ENCODE measurements at regions not wholly inside any gene's neighbourhood (a gene's known extent, or its start where the extent isn't known, plus 50 kb on each side); places are given as distances from the start of the nearest gene placed in this dataset.

DNA sequence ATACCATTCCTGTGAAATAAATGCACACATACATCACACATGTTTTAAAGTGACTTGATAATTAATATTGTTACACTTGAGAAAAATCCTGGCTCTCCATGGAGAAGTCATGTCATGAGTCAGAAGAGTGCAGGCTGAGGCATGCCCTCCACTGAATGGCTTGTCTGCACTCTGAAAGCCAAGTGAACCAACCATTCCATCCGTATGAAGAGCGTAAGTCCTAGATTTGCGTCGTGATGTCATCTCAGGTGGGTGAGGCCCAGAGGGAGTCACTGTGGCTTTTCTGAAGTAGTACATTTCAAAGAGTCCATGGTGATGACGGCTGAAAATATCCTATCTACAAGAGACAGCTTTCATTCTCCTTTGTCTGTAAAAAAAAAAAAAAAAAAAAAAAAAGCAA, 83.5 kb upstream of the IRX5 start:
- Histone ChIP-seq H3K4me1 (ENCODE audit: control insufficient read depth in 2 of 2, insufficient read depth in 2 of 2, low read length in 1 of 2) (no peaks in the 10 kb centered on the region), H3K27ac (ENCODE audit: low read depth in 2 of 2, low read length in 1 of 2) (peak overlapping the region in 1 of 2 donors; percentile 0), H3K27me3 (ENCODE audit: control insufficient read depth in 1 of 2, insufficient read depth in 2 of 2, low read length in 2 of 2) (no peaks in the 10 kb centered on the region), H3K36me3 (ENCODE audit: control insufficient read depth in 2 of 2, insufficient read depth in 2 of 2, low read length in 1 of 2) (no peaks in the 10 kb centered on the region), H3K4me3 (ENCODE audit: low read depth in 1 of 2, low read length in 2 of 2) (no peak overlapping the region), H3K9me3 (ENCODE audit: control insufficient read depth in 2 of 2, insufficient read depth in 1 of 2, low read depth in 1 of 2, low read length in 1 of 2) (peaks cover 0 to 3% of the 10 kb centered on the region in 2 donors)
- WGBS, 2 donors: 35 to 56% methylated on average over 5 of the region's 5 CpGs

DNA sequence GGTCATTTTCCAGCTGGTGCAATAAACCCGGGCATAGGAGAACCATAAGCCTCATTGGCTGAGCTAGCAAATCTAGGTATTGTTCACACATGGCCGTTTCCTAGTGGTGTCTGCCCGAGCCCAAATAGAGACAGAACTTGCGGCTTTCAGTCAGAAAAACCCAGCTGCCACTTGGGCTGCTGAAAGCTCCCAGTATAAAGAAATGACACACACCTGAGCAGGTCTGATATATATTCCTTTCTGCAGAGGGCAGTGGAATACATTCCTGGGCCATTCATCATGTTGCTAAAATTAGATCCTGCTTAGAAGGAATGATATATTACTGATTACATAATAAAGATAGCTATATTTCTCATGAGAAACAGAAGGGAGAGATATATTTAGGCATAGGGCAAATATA, 83.9 kb upstream of the IRX5 start:
- peaks cover 0 to 3% of the 10 kb centered on the region in 2 donors for H3K9me3 ChIP-seq (ENCODE audit: control insufficient read depth in 2 of 2, insufficient read depth in 1 of 2, low read depth in 1 of 2, low read length in 1 of 2)
- H3K4me1 ChIP-seq (ENCODE audit: control insufficient read depth in 2 of 2, insufficient read depth in 2 of 2, low read length in 1 of 2): no peaks in the 10 kb centered on the region
- H3K4me3 ChIP-seq (ENCODE audit: low read depth in 1 of 2, low read length in 2 of 2): no peak overlapping the region
- peak overlapping the region; percentile 52 to 72 for H3K27ac ChIP-seq (ENCODE audit: low read depth in 2 of 2, low read length in 1 of 2)
- no peaks in the 10 kb centered on the region for H3K27me3 ChIP-seq (ENCODE audit: control insufficient read depth in 1 of 2, insufficient read depth in 2 of 2, low read length in 2 of 2)
- 30 to 36% methylated on average over 4 of the region's 4 CpGs for WGBS, 2 donors
- H3K36me3 ChIP-seq (ENCODE audit: control insufficient read depth in 2 of 2, insufficient read depth in 2 of 2, low read length in 1 of 2): no peaks in the 10 kb centered on the region

DNA sequence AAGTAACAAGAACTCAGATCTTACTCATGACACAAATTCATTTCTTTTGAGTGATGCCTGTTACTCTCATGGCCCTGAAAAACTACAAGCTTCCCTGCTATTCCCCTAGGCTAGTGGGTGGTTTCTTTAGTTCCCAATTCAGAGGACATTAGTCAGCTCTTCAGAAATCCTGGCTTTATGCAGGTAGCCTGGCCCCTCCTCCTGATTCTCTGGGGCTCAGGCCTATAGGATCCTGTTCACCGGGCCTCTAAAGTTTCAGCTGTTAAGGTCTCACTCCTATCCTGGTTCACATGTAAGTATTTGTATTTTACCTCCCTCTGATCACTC, 87.3 kb upstream of the IRX5 start:
- H3K36me3 ChIP-seq (ENCODE audit: control insufficient read depth in 2 of 2, insufficient read depth in 2 of 2, low read length in 1 of 2): no peaks in the 10 kb centered on the region
- 67 to 81% methylated on average over 1 of the region's 1 CpG for WGBS, 2 donors
- no peak overlapping the region for H3K27ac ChIP-seq (ENCODE audit: low read depth in 2 of 2, low read length in 1 of 2)
- no peak overlapping the region for H3K4me3 ChIP-seq (ENCODE audit: low read depth in 1 of 2, low read length in 2 of 2)
- no peaks in the 10 kb centered on the region for H3K27me3 ChIP-seq (ENCODE audit: control insufficient read depth in 1 of 2, insufficient read depth in 2 of 2, low read length in 2 of 2)
- H3K9me3 ChIP-seq (ENCODE audit: control insufficient read depth in 2 of 2, insufficient read depth in 1 of 2, low read depth in 1 of 2, low read length in 1 of 2): peaks cover 0 to 5% of the 10 kb centered on the region in 2 donors
- H3K4me1 ChIP-seq (ENCODE audit: control insufficient read depth in 2 of 2, insufficient read depth in 2 of 2, low read length in 1 of 2): no peaks in the 10 kb centered on the region

GRCh38 chr16:54842743-54843423, 87.8 kb upstream of the IRX5 start:
- H3K27me3 ChIP-seq (ENCODE audit: control insufficient read depth in 1 of 2, insufficient read depth in 2 of 2, low read length in 2 of 2): no peaks in the 10 kb centered on the region
- no peak overlapping the region for H3K4me3 ChIP-seq (ENCODE audit: low read depth in 1 of 2, low read length in 2 of 2)
- H3K36me3 ChIP-seq (ENCODE audit: control insufficient read depth in 2 of 2, insufficient read depth in 2 of 2, low read length in 1 of 2): no peaks in the 10 kb centered on the region
- no peaks in the 10 kb centered on the region for H3K4me1 ChIP-seq (ENCODE audit: control insufficient read depth in 2 of 2, insufficient read depth in 2 of 2, low read length in 1 of 2)
- peaks cover 0 to 5% of the 10 kb centered on the region in 2 donors for H3K9me3 ChIP-seq (ENCODE audit: control insufficient read depth in 2 of 2, insufficient read depth in 1 of 2, low read depth in 1 of 2, low read length in 1 of 2)
- WGBS, 2 donors: 90 to 92% methylated on average over 5 of the region's 5 CpGs
- no peak overlapping the region for H3K27ac ChIP-seq (ENCODE audit: low read depth in 2 of 2, low read length in 1 of 2)

GRCh38 chr16:54829691-54830090, 101.0 kb upstream of the IRX5 start:
- WGBS, 2 donors: 97% methylated on average over 24 to 26 of the region's 26 CpGs
- no peaks in the 10 kb centered on the region for H3K27me3 ChIP-seq (ENCODE audit: control insufficient read depth in 1 of 2, insufficient read depth in 2 of 2, low read length in 2 of 2)
- no peaks in the 10 kb centered on the region for H3K4me1 ChIP-seq (ENCODE audit: control insufficient read depth in 2 of 2, insufficient read depth in 2 of 2, low read length in 1 of 2)
- no peaks in the 10 kb centered on the region for H3K9me3 ChIP-seq (ENCODE audit: control insufficient read depth in 2 of 2, insufficient read depth in 1 of 2, low read depth in 1 of 2, low read length in 1 of 2)
- H3K36me3 ChIP-seq (ENCODE audit: control insufficient read depth in 2 of 2, insufficient read depth in 2 of 2, low read length in 1 of 2): no peaks in the 10 kb centered on the region
- no peak overlapping the region for H3K4me3 ChIP-seq (ENCODE audit: low read depth in 1 of 2, low read length in 2 of 2)
- no peak overlapping the region for H3K27ac ChIP-seq (ENCODE audit: low read depth in 2 of 2, low read length in 1 of 2)

DNA sequence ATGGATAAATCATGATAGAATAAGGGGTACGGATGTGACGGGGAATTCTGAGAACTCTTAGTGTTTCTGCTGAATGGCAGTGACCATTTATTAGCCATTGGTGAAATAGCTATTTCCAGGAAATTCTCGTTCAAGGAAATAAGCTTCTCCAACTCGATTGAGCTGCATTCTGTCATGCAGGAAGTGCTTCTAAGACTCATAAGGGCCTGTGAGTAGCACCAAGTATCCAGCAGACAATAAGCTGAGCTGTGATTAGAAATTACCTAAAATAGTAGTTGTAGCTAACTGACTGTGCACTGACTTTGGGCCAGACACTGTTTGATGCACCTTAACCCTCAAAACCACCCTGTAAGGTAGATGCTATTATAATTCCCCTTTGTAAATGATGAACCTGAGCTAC, 107.8 kb upstream of the IRX5 start:
- WGBS, 2 donors: 32 to 41% methylated on average over 4 of the region's 4 CpGs
- Histone ChIP-seq H3K27ac (ENCODE audit: low read depth in 2 of 2, low read length in 1 of 2) (no peak overlapping the region), H3K27me3 (ENCODE audit: control insufficient read depth in 1 of 2, insufficient read depth in 2 of 2, low read length in 2 of 2) (no peaks in the 10 kb centered on the region), H3K36me3 (ENCODE audit: control insufficient read depth in 2 of 2, insufficient read depth in 2 of 2, low read length in 1 of 2) (no peaks in the 10 kb centered on the region), H3K4me1 (ENCODE audit: control insufficient read depth in 2 of 2, insufficient read depth in 2 of 2, low read length in 1 of 2) (no peaks in the 10 kb centered on the region), H3K9me3 (ENCODE audit: control insufficient read depth in 2 of 2, insufficient read depth in 1 of 2, low read depth in 1 of 2, low read length in 1 of 2) (no peaks in the 10 kb centered on the region), H3K4me3 (ENCODE audit: low read depth in 1 of 2, low read length in 2 of 2) (no peak overlapping the region)

DNA sequence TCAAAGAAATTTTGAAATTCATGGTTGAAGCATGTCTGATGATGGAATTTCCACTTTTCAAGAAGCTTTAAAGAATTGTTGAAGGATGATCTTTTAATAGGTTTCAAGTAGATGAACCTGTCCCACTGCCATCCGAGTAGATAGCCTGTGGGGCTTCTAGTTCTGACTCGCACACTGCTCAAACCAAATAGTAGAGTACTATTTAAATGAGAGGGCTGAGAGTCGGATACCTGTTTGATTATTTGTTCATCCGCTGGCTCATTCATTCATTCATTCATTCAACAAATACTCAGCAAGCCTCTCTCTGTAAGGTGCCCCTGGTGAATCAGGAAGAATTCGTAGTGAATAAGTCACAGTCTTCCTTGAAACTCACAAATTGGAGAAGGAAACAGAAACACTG, 108.2 kb upstream of the IRX5 start:
- H3K4me1 ChIP-seq (ENCODE audit: control insufficient read depth in 2 of 2, insufficient read depth in 2 of 2, low read length in 1 of 2): no peaks in the 10 kb centered on the region
- H3K36me3 ChIP-seq (ENCODE audit: control insufficient read depth in 2 of 2, insufficient read depth in 2 of 2, low read length in 1 of 2): no peaks in the 10 kb centered on the region
- 43 to 64% methylated on average over 5 of the region's 5 CpGs for WGBS, 2 donors
- H3K4me3 ChIP-seq (ENCODE audit: low read depth in 1 of 2, low read length in 2 of 2): no peak overlapping the region
- no peaks in the 10 kb centered on the region for H3K27me3 ChIP-seq (ENCODE audit: control insufficient read depth in 1 of 2, insufficient read depth in 2 of 2, low read length in 2 of 2)
- H3K27ac ChIP-seq (ENCODE audit: low read depth in 2 of 2, low read length in 1 of 2): no peak overlapping the region
- no peaks in the 10 kb centered on the region for H3K9me3 ChIP-seq (ENCODE audit: control insufficient read depth in 2 of 2, insufficient read depth in 1 of 2, low read depth in 1 of 2, low read length in 1 of 2)

DNA sequence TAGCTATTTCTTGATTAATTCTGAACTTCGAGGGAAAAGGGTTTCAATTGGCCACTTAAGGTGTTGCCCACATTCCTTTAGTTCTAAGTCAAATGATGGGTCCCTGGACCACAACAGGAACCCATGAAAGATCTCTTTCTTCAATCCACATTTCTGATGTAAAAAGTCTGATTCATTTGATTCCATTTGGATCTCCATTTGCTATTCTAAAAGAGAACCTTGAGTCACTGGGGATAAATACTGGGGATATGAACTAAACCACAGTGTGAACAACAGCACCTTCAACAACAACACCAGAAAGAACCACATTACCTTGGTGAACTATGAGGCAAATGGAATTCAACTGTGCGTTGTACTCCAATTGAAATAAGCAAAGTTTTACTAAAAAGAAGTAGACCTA, 108.9 kb upstream of the IRX5 start:
- H3K4me1 ChIP-seq (ENCODE audit: control insufficient read depth in 2 of 2, insufficient read depth in 2 of 2, low read length in 1 of 2): no peaks in the 10 kb centered on the region
- no peak overlapping the region for H3K27ac ChIP-seq (ENCODE audit: low read depth in 2 of 2, low read length in 1 of 2)
- no peaks in the 10 kb centered on the region for H3K27me3 ChIP-seq (ENCODE audit: control insufficient read depth in 1 of 2, insufficient read depth in 2 of 2, low read length in 2 of 2)
- 82 to 83% methylated on average over 2 of the region's 2 CpGs for WGBS, 2 donors
- H3K9me3 ChIP-seq (ENCODE audit: control insufficient read depth in 2 of 2, insufficient read depth in 1 of 2, low read depth in 1 of 2, low read length in 1 of 2): peaks cover 0 to 2% of the 10 kb centered on the region in 2 donors
- no peaks in the 10 kb centered on the region for H3K36me3 ChIP-seq (ENCODE audit: control insufficient read depth in 2 of 2, insufficient read depth in 2 of 2, low read length in 1 of 2)
- H3K4me3 ChIP-seq (ENCODE audit: low read depth in 1 of 2, low read length in 2 of 2): no peak overlapping the region

GRCh38 chr16:54817940-54818574, 112.6 kb upstream of the IRX5 start:
- no peak overlapping the region for H3K4me3 ChIP-seq (ENCODE audit: low read depth in 1 of 2, low read length in 2 of 2)
- H3K27me3 ChIP-seq (ENCODE audit: control insufficient read depth in 1 of 2, insufficient read depth in 2 of 2, low read length in 2 of 2): no peaks in the 10 kb centered on the region
- H3K27ac ChIP-seq (ENCODE audit: low read depth in 2 of 2, low read length in 1 of 2): no peak overlapping the region
- H3K9me3 ChIP-seq (ENCODE audit: control insufficient read depth in 2 of 2, insufficient read depth in 1 of 2, low read depth in 1 of 2, low read length in 1 of 2): peaks cover 0 to 2% of the 10 kb centered on the region in 2 donors
- WGBS, 2 donors: 68 to 72% methylated on average over 17 of the region's 17 CpGs
- H3K36me3 ChIP-seq (ENCODE audit: control insufficient read depth in 2 of 2, insufficient read depth in 2 of 2, low read length in 1 of 2): no peaks in the 10 kb centered on the region
- no peaks in the 10 kb centered on the region for H3K4me1 ChIP-seq (ENCODE audit: control insufficient read depth in 2 of 2, insufficient read depth in 2 of 2, low read length in 1 of 2)

- no peaks in the 10 kb centered on the region for H3K4me1 ChIP-seq (ENCODE audit: control insufficient read depth in 2 of 2, insufficient read depth in 2 of 2, low read length in 1 of 2)
- WGBS, 2 donors: 51 to 54% methylated on average over 10 of the region's 10 CpGs
- no peaks in the 10 kb centered on the region for H3K27me3 ChIP-seq (ENCODE audit: control insufficient read depth in 1 of 2, insufficient read depth in 2 of 2, low read length in 2 of 2)
- no peak overlapping the region for H3K4me3 ChIP-seq (ENCODE audit: low read depth in 1 of 2, low read length in 2 of 2)
- H3K27ac ChIP-seq (ENCODE audit: low read depth in 2 of 2, low read length in 1 of 2): no peak overlapping the region
- peaks cover 0 to 2% of the 10 kb centered on the region in 2 donors for H3K9me3 ChIP-seq (ENCODE audit: control insufficient read depth in 2 of 2, insufficient read depth in 1 of 2, low read depth in 1 of 2, low read length in 1 of 2)
- H3K36me3 ChIP-seq (ENCODE audit: control insufficient read depth in 2 of 2, insufficient read depth in 2 of 2, low read length in 1 of 2): no peaks in the 10 kb centered on the region
These were observed 113.2 kb upstream of the IRX5 start for GRCh38 chr16:54817432-54817831.
